ENCODE measurements at regions not wholly inside any gene's neighbourhood (a gene's known extent, or its start where the extent isn't known, plus 50 kb on each side); places are given as distances from the start of the nearest gene placed in this dataset.

DNA sequence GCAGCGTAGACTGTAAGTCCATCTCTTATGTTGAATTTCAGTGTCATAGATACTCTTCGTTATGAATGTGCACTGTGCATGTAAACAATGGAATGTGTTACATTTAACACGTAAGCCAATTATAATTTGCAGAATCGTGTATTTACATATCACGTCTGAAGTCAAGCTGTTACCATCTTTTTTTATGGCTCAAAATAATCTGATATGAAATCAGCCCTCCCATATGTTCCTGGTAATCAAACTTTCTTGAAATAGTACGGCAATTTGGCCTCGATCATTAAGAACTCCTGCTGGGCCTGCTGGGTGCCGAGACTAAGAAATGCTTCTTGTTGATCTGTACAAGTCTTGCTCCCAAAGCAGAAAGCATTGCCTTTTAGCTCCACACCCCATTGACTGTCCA, 89.6 kb upstream of the DOK5 start:
- TF ChIP-seq, protein P1, sequence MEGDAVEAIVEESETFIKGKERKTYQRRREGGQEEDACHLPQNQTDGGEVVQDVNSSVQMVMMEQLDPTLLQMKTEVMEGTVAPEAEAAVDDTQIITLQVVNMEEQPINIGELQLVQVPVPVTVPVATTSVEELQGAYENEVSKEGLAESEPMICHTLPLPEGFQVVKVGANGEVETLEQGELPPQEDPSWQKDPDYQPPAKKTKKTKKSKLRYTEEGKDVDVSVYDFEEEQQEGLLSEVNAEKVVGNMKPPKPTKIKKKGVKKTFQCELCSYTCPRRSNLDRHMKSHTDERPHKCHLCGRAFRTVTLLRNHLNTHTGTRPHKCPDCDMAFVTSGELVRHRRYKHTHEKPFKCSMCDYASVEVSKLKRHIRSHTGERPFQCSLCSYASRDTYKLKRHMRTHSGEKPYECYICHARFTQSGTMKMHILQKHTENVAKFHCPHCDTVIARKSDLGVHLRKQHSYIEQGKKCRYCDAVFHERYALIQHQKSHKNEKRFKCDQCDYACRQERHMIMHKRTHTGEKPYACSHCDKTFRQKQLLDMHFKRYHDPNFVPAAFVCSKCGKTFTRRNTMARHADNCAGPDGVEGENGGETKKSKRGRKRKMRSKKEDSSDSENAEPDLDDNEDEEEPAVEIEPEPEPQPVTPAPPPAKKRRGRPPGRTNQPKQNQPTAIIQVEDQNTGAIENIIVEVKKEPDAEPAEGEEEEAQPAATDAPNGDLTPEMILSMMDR (IDR thresholded peaks at IDR 0.05): no peak
- TF ChIP-seq EZH2 (IDR thresholded peaks at IDR 0.05; ENCODE audit: borderline replicate concordance, insufficient read depth, low read depth, low read length, poor library complexity, severe bottlenecking): no peak

Measured in B cell (primary cell).